GM12865 (cell line): ENCODE measurements at regions not wholly inside any gene's neighbourhood (a gene's known extent, or its start where the extent isn't known, plus 50 kb on each side); places are given as distances from the start of the nearest gene placed in this dataset.

Source experiments
- DNase-seq: peaks from one replicate; pipeline ENCODE4 v3.0.0; 2010; ENCODE audit warnings: low read depth
- H3K4me3 ChIP-seq: 2 replicates; pipeline ENCODE4 v1.5.1; 2011; ENCODE audit warnings: mild to moderate bottlenecking, low read depth, low read length, control low read depth
- CTCF ChIP-seq: IDR thresholded peaks from 2 replicates; pipeline ENCODE4 v1.5.1; 2011; ENCODE audit warnings: low read length, control low read depth, low read depth, inconsistent platforms; ENCODE audit not compliant: insufficient read depth; ENCODE audit errors: missing control alignments

GRCh38 chr11:95344932-95345642, 114.1 kb upstream of the SESN3 start:
- no peak overlapping the region for H3K4me3 ChIP-seq
- DNase-seq = no peak
- TF ChIP-seq CTCF = no peak

- TF ChIP-seq CTCF = no peak
These were observed 110.2 kb upstream of the SESN3 start for GRCh38 chr11:95341221-95341620.

GRCh38 chr11:95339086-95339901, 108.3 kb upstream of the SESN3 start:
- no peak overlapping the region for H3K4me3 ChIP-seq
- TF ChIP-seq CTCF = no peak
- DNase-seq = peak; percentile 35

More at GRCh38 chr11:95341221-95341620, 110.2 kb upstream of the SESN3 start:
- H3K4me3 ChIP-seq = no peak overlapping the region
- no peak for DNase-seq

GRCh38 chr11:95338430-95338991, 107.5 kb upstream of the SESN3 start:
- no peak overlapping the region for H3K4me3 ChIP-seq
- no peak for TF ChIP-seq CTCF
- no peak for DNase-seq

- TF ChIP-seq CTCF = no peak
- no peak overlapping the region for H3K4me3 ChIP-seq
- DNase-seq = no peak
These were observed 107.0 kb upstream of the SESN3 start for GRCh38 chr11:95337972-95338429.

GRCh38 chr11:95337175-95337957, 106.4 kb upstream of the SESN3 start:
- TF ChIP-seq CTCF = no peak
- peak overlapping the region; percentile 19 for H3K4me3 ChIP-seq
- peak; percentile 86 for DNase-seq
